ENCODE measurements at regions not wholly inside any gene's neighbourhood (a gene's known extent, or its start where the extent isn't known, plus 50 kb on each side); places are given as distances from the start of the nearest gene placed in this dataset.
"Not testable (repeated sequence)": the region's sequence is repeated elsewhere in the genome, so short reads cannot be mapped to it uniquely, and the experiment has no call there.

GRCh38 chr12:40431169-40431568, 206.4 kb downstream of the LRRK2 start:
- DNase-seq (ENCODE audit: low spot score) = no peak

GRCh38 chr12:40435251-40435650, 210.5 kb downstream of the LRRK2 start:
- no peak for DNase-seq (ENCODE audit: low spot score)

- no peak for DNase-seq (ENCODE audit: low spot score)
These were observed 211.2 kb downstream of the LRRK2 start for GRCh38 chr12:40435951-40436350.

- DNase-seq (ENCODE audit: low spot score) = no peak
These were observed 211.8 kb downstream of the LRRK2 start for GRCh38 chr12:40436564-40436963.

GRCh38 chr12:40439771-40440492, 215.1 kb downstream of the LRRK2 start:
- peak; percentile 73 for DNase-seq (ENCODE audit: low spot score)

GRCh38 chr12:40444174-40444573, 219.4 kb downstream of the LRRK2 start:
- peak; percentile 17 for DNase-seq (ENCODE audit: low spot score)

GRCh38 chr12:40446385-40446784, 221.6 kb downstream of the LRRK2 start:
- peak; percentile 8 for DNase-seq (ENCODE audit: low spot score)

GRCh38 chr12:40448523-40448922, 223.7 kb downstream of the LRRK2 start:
- not testable (repeated sequence) for DNase-seq (ENCODE audit: low spot score)

GRCh38 chr12:40451661-40452060, 226.9 kb downstream of the LRRK2 start:
- no peak for DNase-seq (ENCODE audit: low spot score)

- no peak for DNase-seq (ENCODE audit: low spot score)
These were observed 228.1 kb upstream of the CNTN1 start for GRCh38 chr12:40464121-40464520.

- no peak for DNase-seq (ENCODE audit: low spot score)
These were observed 222.5 kb upstream of the CNTN1 start for GRCh38 chr12:40469736-40470135.

- DNase-seq (ENCODE audit: low spot score) = no peak
These were observed 218.3 kb upstream of the CNTN1 start for GRCh38 chr12:40473962-40474361.

- DNase-seq (ENCODE audit: low spot score) = no peak
These were observed 217.6 kb upstream of the CNTN1 start for GRCh38 chr12:40474630-40475029.

- no peak for DNase-seq (ENCODE audit: low spot score)
These were observed 192.4 kb upstream of the CNTN1 start for GRCh38 chr12:40499856-40500255.

GRCh38 chr12:40502322-40502721, 189.9 kb upstream of the CNTN1 start:
- DNase-seq (ENCODE audit: low spot score) = no peak

- DNase-seq (ENCODE audit: low spot score) = no peak
These were observed 186.9 kb upstream of the CNTN1 start for GRCh38 chr12:40505327-40505726.

GRCh38 chr12:40508421-40508820, 183.8 kb upstream of the CNTN1 start:
- DNase-seq (ENCODE audit: low spot score) = no peak

GRCh38 chr12:40511341-40511740, 180.9 kb upstream of the CNTN1 start:
- no peak for DNase-seq (ENCODE audit: low spot score)

GRCh38 chr12:40515041-40515816, 177.0 kb upstream of the CNTN1 start:
- DNase-seq (ENCODE audit: low spot score) = peak; percentile 66

GRCh38 chr12:40522837-40523236, 169.4 kb upstream of the CNTN1 start:
- DNase-seq (ENCODE audit: low spot score) = no peak

- no peak for DNase-seq (ENCODE audit: low spot score)
These were observed 167.2 kb upstream of the CNTN1 start for GRCh38 chr12:40525054-40525453.

- no peak for DNase-seq (ENCODE audit: low spot score)
These were observed 157.4 kb upstream of the CNTN1 start for GRCh38 chr12:40534828-40535227.

- no peak for DNase-seq (ENCODE audit: low spot score)
These were observed 140.8 kb upstream of the CNTN1 start for GRCh38 chr12:40551466-40551865.
